ENCODE measurements at regions not wholly inside any gene's neighbourhood (a gene's known extent, or its start where the extent isn't known, plus 50 kb on each side); places are given as distances from the start of the nearest gene placed in this dataset.

- H2AFZ ChIP-seq (ENCODE audit: control insufficient read depth, low read depth, low read length) = no peak overlapping the region
- BruUV-seq (replicated peaks) = no TSS peak
- H3K4me2 ChIP-seq (ENCODE audit: control insufficient read depth, insufficient read depth) = no peak overlapping the region
- no peaks in the 10 kb centered on the region for H3K36me3 ChIP-seq (ENCODE audit: control insufficient read depth in 2 of 2, insufficient read depth in 2 of 2, low read length in 1 of 2)
- no peaks in the 10 kb centered on the region for H3K27me3 ChIP-seq (replicated peaks in 1 of 2; ENCODE audit: control insufficient read depth in 2 of 2, insufficient read depth in 2 of 2, low read length in 1 of 2)
- in situ Hi-C loops (cut with MboI) = no loop called here
- no peaks in the 10 kb centered on the region for H4K20me1 ChIP-seq (ENCODE audit: control insufficient read depth, insufficient read depth)
- no peak overlapping the region for H3K9ac ChIP-seq (ENCODE audit: control insufficient read depth, insufficient read depth, low read length)
- no peaks in the 10 kb centered on the region for H3K4me1 ChIP-seq (ENCODE audit: control insufficient read depth, insufficient read depth, low read length)
- SMC1A ChIA-PET (ENCODE audit: uncharacterized antibody, unreplicated experiment) = no interaction called here
- RAD21 ChIA-PET (ENCODE audit: unreplicated experiment) = no interaction called here
- H3K27ac ChIP-seq (ENCODE audit: control insufficient read depth, insufficient read depth) = no peak overlapping the region
- no peaks in the 10 kb centered on the region for H3K79me2 ChIP-seq (ENCODE audit: control insufficient read depth, insufficient read depth, low read length)
- no peak for TF ChIP-seq MTA2 (IDR thresholded peaks at IDR 0.05; ENCODE audit: low read depth)
- no peak for TF ChIP-seq GATAD2B (conservative IDR thresholded peaks at IDR 0.05; ENCODE audit: low read depth)
- no peak for TF ChIP-seq ESRRA (IDR thresholded peaks at IDR 0.05; ENCODE audit: low read length)
- TF ChIP-seq ZZZ3 (IDR thresholded peaks at IDR 0.05; ENCODE audit: control insufficient read depth, insufficient read length, low read depth) = no peak
- TF ChIP-seq, protein P1, sequence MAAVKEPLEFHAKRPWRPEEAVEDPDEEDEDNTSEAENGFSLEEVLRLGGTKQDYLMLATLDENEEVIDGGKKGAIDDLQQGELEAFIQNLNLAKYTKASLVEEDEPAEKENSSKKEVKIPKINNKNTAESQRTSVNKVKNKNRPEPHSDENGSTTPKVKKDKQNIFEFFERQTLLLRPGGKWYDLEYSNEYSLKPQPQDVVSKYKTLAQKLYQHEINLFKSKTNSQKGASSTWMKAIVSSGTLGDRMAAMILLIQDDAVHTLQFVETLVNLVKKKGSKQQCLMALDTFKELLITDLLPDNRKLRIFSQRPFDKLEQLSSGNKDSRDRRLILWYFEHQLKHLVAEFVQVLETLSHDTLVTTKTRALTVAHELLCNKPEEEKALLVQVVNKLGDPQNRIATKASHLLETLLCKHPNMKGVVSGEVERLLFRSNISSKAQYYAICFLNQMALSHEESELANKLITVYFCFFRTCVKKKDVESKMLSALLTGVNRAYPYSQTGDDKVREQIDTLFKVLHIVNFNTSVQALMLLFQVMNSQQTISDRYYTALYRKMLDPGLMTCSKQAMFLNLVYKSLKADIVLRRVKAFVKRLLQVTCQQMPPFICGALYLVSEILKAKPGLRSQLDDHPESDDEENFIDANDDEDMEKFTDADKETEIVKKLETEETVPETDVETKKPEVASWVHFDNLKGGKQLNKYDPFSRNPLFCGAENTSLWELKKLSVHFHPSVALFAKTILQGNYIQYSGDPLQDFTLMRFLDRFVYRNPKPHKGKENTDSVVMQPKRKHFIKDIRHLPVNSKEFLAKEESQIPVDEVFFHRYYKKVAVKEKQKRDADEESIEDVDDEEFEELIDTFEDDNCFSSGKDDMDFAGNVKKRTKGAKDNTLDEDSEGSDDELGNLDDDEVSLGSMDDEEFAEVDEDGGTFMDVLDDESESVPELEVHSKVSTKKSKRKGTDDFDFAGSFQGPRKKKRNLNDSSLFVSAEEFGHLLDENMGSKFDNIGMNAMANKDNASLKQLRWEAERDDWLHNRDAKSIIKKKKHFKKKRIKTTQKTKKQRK (IDR thresholded peaks at IDR 0.05; ENCODE audit: low read depth, low read length) = no peak
- TF ChIP-seq ZBED1 (IDR thresholded peaks at IDR 0.05; ENCODE audit: borderline replicate concordance) = no peak
- TF ChIP-seq SMARCA5 (IDR thresholded peaks at IDR 0.05) = no peak
- no peak for TF ChIP-seq IKZF2 (IDR thresholded peaks at IDR 0.05)
- no peak for TF ChIP-seq PAX8 (IDR thresholded peaks at IDR 0.05)
- TF ChIP-seq CBX3 (IDR thresholded peaks at IDR 0.05; ENCODE audit: borderline replicate concordance, low read depth) = no peak
- no peak for TF ChIP-seq RELA (IDR thresholded peaks at IDR 0.05; ENCODE audit: borderline replicate concordance, partially characterized antibody)
- no peak for TF ChIP-seq MYB (IDR thresholded peaks at IDR 0.05; ENCODE audit: borderline replicate concordance, low read depth, low read length)
- no peak for TF ChIP-seq CBFB (IDR thresholded peaks at IDR 0.05; ENCODE audit: low read depth)
- TF ChIP-seq, protein P2, sequence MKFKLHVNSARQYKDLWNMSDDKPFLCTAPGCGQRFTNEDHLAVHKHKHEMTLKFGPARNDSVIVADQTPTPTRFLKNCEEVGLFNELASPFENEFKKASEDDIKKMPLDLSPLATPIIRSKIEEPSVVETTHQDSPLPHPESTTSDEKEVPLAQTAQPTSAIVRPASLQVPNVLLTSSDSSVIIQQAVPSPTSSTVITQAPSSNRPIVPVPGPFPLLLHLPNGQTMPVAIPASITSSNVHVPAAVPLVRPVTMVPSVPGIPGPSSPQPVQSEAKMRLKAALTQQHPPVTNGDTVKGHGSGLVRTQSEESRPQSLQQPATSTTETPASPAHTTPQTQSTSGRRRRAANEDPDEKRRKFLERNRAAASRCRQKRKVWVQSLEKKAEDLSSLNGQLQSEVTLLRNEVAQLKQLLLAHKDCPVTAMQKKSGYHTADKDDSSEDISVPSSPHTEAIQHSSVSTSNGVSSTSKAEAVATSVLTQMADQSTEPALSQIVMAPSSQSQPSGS (IDR thresholded peaks at IDR 0.05; ENCODE audit: low read length) = no peak
- no peak for TF ChIP-seq SMAD1 (IDR thresholded peaks at IDR 0.05; ENCODE audit: low read depth, partially characterized antibody)
- 88% methylated on average over 10 of the region's 11 CpGs for WGBS (ENCODE audit: insufficient coverage, insufficient replicate concordance, low lambda C conversion rate, missing lambda C conversion rate)
- FAIRE-seq (no peak), ATAC-seq (no peak), DNase-seq (ENCODE audit: low read depth, low spot score) (no peak)
- CTCF ChIA-PET = no interaction called here
- no peaks in the 10 kb centered on the region for H3K9me3 ChIP-seq (replicated peaks; ENCODE audit: control insufficient read depth, insufficient read depth, low read length)
- H3K4me3 ChIP-seq = no peak overlapping the region
- POLR2A ChIA-PET = no interaction called here
- intact Hi-C loops (cut with micrococcal nuclease; ENCODE audit: unreplicated experiment) = no loop called here
These were observed 669.4 kb upstream of the PKDCC start for GRCh38 chr2:41378420-41378819.

Data from GM12878 (cell line).